Upper lobe of right lung (tissue), 1 donor: ENCODE measurements at regions not wholly inside any gene's neighbourhood (a gene's known extent, or its start where the extent isn't known, plus 50 kb on each side); places are given as distances from the start of the nearest gene placed in this dataset.

ENCODE experiments used
- ATAC-seq: fragments of 200-7000 bp; cut with Tn5 transposase; one replicate; pipeline ENCODE4 v1.9.1; 2020; ENCODE audit warnings: mild to moderate bottlenecking, moderate library complexity
- DNase-seq: peaks from one replicate; pipeline ENCODE4 v3.0.0-alpha.2; 2020
- H3K27ac ChIP-seq: fragments of 200-600 bp; one replicate; pipeline ENCODE4 v1.8.0; 2022
- H3K27me3 ChIP-seq: fragments of 200-600 bp; one replicate; pipeline ENCODE4 v1.8.0; 2022; ENCODE audit warnings: mild to moderate bottlenecking
- H3K36me3 ChIP-seq: fragments of 200-600 bp; one replicate; pipeline ENCODE4 v1.8.0; 2022
- H3K4me1 ChIP-seq: fragments of 200-600 bp; one replicate; pipeline ENCODE4 v1.8.0; 2022
- H3K4me3 ChIP-seq: fragments of 200-600 bp; one replicate; pipeline ENCODE4 v1.8.0; 2022; ENCODE audit warnings: mild to moderate bottlenecking
- H3K9me3 ChIP-seq: fragments of 200-600 bp; one replicate; pipeline ENCODE4 v1.8.0; 2022
- CTCF ChIP-seq: fragments of 200-600 bp; IDR thresholded peaks from one replicate; pipeline ENCODE4 v1.8.0; 2022; ENCODE audit warnings: antibody characterized with exemption
- intact Hi-C: fragments of 100-400 bp; cut with DNase I; formaldehyde crosslinking; loops from one replicate; pipeline ENCODE4 v1.11.0; 2022
- donor health status: DM: no; HTN: yes; CAD: no; lungs with severe emphysema.

DNA sequence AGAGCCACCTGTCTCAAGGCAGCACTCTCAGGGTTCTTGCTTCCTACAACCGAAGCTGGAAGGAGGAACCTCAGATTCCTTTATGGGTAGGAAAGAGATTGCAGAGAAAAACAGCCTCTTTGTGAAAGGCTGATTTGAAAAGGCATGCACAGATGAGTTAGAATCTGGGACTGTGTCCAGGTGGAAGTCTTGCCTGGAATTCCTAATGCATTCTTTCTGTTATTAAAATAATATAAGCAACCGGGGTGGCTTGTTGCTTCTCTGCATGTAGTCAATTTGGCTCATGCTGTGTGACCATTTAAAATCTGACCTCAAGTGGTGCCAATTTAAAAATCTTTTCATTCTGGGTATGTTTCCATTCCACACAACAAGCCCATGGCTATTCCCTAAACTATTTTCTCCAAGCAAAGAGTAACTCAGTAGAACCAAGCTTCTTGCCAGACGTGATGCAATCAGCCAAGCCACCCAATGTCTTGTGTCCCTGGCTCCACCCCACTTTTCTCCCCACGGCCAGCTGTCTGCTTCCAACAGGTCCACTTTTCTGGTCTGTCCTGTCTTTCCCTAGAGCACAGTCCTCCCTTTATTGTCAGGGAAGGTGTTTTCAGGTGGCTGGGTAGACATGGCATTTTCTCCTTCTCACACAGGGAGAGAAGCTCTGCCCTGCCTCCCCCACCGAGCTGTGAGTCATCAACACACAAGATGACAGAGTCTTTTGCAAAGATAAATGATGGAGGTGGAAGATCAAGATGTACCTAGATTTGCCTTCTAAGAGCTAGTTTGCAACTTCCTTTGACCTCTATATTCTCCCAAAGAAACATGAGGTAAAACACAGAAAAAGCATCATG, 394.3 kb downstream of the FOXO1 start:
- ATAC-seq: peak; percentile 16
- H3K4me1 ChIP-seq: peaks cover 21% of the 10 kb centered on the region
- intact Hi-C loops: no loop called here

GRCh38 chr13:40272776-40273139, 393.7 kb downstream of the FOXO1 start:
- no peaks in the 10 kb centered on the region for H3K36me3 ChIP-seq
- DNase-seq (no peak), ATAC-seq (no peak)
- peaks cover 21% of the 10 kb centered on the region for H3K4me1 ChIP-seq
- H3K27ac ChIP-seq: peak overlapping the region; percentile 37
- TF ChIP-seq CTCF: no peak
- no peaks in the 10 kb centered on the region for H3K9me3 ChIP-seq
- no peak overlapping the region for H3K4me3 ChIP-seq
- H3K27me3 ChIP-seq: no peaks in the 10 kb centered on the region
- intact Hi-C loops: no loop called here

More for the DNA sequence above, 394.3 kb downstream of the FOXO1 start:
- H3K27me3 ChIP-seq: no peaks in the 10 kb centered on the region
- H3K27ac ChIP-seq: peak overlapping the region; percentile 75
- no peaks in the 10 kb centered on the region for H3K9me3 ChIP-seq
- no peaks in the 10 kb centered on the region for H3K36me3 ChIP-seq
- TF ChIP-seq CTCF: no peak
- no peak for DNase-seq
- H3K4me3 ChIP-seq: no peak overlapping the region

GRCh38 chr13:40273253-40274025, 393.0 kb downstream of the FOXO1 start:
- Histone ChIP-seq H3K4me1 (peaks cover 21% of the 10 kb centered on the region), H3K36me3 (no peaks in the 10 kb centered on the region), H3K27ac (no peak overlapping the region), H3K9me3 (no peaks in the 10 kb centered on the region), H3K27me3 (no peaks in the 10 kb centered on the region), H3K4me3 (no peak overlapping the region)
- DNase-seq: no peak
- no peak for TF ChIP-seq CTCF
- ATAC-seq: no peak
- intact Hi-C loops: no loop called here

GRCh38 chr13:40274103-40274502, 392.3 kb downstream of the FOXO1 start:
- TF ChIP-seq CTCF: no peak
- H3K27me3 ChIP-seq: no peaks in the 10 kb centered on the region
- intact Hi-C loops: no loop called here
- DNase-seq (no peak), ATAC-seq (no peak)
- no peaks in the 10 kb centered on the region for H3K36me3 ChIP-seq
- no peak overlapping the region for H3K4me3 ChIP-seq
- H3K27ac ChIP-seq: no peak overlapping the region
- peaks cover 21% of the 10 kb centered on the region for H3K4me1 ChIP-seq
- no peaks in the 10 kb centered on the region for H3K9me3 ChIP-seq

- intact Hi-C loops: no loop called here
- no peak overlapping the region for H3K27ac ChIP-seq
- no peak for TF ChIP-seq CTCF
- peaks cover 21% of the 10 kb centered on the region for H3K4me1 ChIP-seq
- no peak for ATAC-seq
- H3K27me3 ChIP-seq: no peaks in the 10 kb centered on the region
- no peak for DNase-seq
- H3K36me3 ChIP-seq: no peaks in the 10 kb centered on the region
- H3K9me3 ChIP-seq: no peaks in the 10 kb centered on the region
- no peak overlapping the region for H3K4me3 ChIP-seq
These were observed 391.3 kb downstream of the FOXO1 start for GRCh38 chr13:40275155-40275554.
